Fibroblast of skin of left quadriceps (primary cell): ENCODE measurements at regions not wholly inside any gene's neighbourhood (a gene's known extent, or its start where the extent isn't known, plus 50 kb on each side); places are given as distances from the start of the nearest gene placed in this dataset.

Source experiments
- DNase-seq, 2 experiments: peaks; one replicate each; pipeline ENCODE4 v3.0.0-alpha.2; 2013; ENCODE audit warnings: low read depth in 2 of 2

GRCh38 chrX:151796576-151796975, 62.0 kb downstream of the CNGA2 start:
- no peak for DNase-seq

GRCh38 chrX:151801980-151802379, 67.4 kb downstream of the CNGA2 start:
- DNase-seq = no peak

GRCh38 chrX:151806967-151807540, 72.5 kb downstream of the CNGA2 start:
- DNase-seq = no peak

- no peak for DNase-seq
Observed at GRCh38 chrX:151812661-151813060, 78.1 kb downstream of the CNGA2 start.

GRCh38 chrX:151814767-151815166, 80.2 kb downstream of the CNGA2 start:
- no peak for DNase-seq

- peak in 1 of 2 experiments; percentile 11 for DNase-seq
Observed at GRCh38 chrX:151815398-151815797, 80.9 kb downstream of the CNGA2 start.

- DNase-seq = no peak
Observed at GRCh38 chrX:151816934-151817333, 82.4 kb downstream of the CNGA2 start.

GRCh38 chrX:151818828-151819227, 84.3 kb downstream of the CNGA2 start:
- DNase-seq = no peak

GRCh38 chrX:151821226-151821625, 86.7 kb downstream of the CNGA2 start:
- DNase-seq = no peak

- DNase-seq = no peak
Observed at GRCh38 chrX:151825007-151825406, 87.7 kb upstream of the MAGEA4 start.

GRCh38 chrX:151825925-151826485, 86.7 kb upstream of the MAGEA4 start:
- peak; percentile 61 for DNase-seq

- DNase-seq = no peak
Observed at GRCh38 chrX:151828439-151829080, 84.1 kb upstream of the MAGEA4 start.

GRCh38 chrX:151830911-151831310, 81.8 kb upstream of the MAGEA4 start:
- no peak for DNase-seq

- DNase-seq = no peak
Observed at GRCh38 chrX:151852294-151852693, 60.4 kb upstream of the MAGEA4 start.

GRCh38 chrX:151854726-151855495, 57.8 kb upstream of the MAGEA4 start:
- no peak for DNase-seq

GRCh38 chrX:151859481-151859880, 53.2 kb upstream of the MAGEA4 start:
- DNase-seq = no peak

GRCh38 chrX:151860827-151861226, 51.9 kb upstream of the MAGEA4 start:
- DNase-seq = no peak
